ENCODE measurements at regions not wholly inside any gene's neighbourhood (a gene's known extent, or its start where the extent isn't known, plus 50 kb on each side); places are given as distances from the start of the nearest gene placed in this dataset.

GRCh38 chr2:217116610-217117009, 256.7 kb upstream of the TNP1 start:
- Histone ChIP-seq H3K4me1 (ENCODE audit: insufficient read depth, low read length) (no peaks in the 10 kb centered on the region), H3K36me3 (ENCODE audit: insufficient read depth, low read length) (no peaks in the 10 kb centered on the region), H4K20me1 (ENCODE audit: insufficient read depth, low read length) (no peaks in the 10 kb centered on the region), H2AFZ (ENCODE audit: low read depth, low read length) (no peak overlapping the region), H3K4me3 (ENCODE audit: low read depth in 1 of 2, low read length in 2 of 2) (no peak overlapping the region), H3K4me2 (ENCODE audit: insufficient read depth, low read length) (no peak overlapping the region), H3K9ac (ENCODE audit: low read depth, low read length) (no peak overlapping the region), H3K27me3 (ENCODE audit: insufficient read depth, low read length, poor library complexity) (no peaks in the 10 kb centered on the region), H3K27ac (ENCODE audit: low read length) (no peak overlapping the region), H3K79me2 (ENCODE audit: insufficient read depth, low read length) (no peaks in the 10 kb centered on the region), H3K9me3 (ENCODE audit: insufficient read depth, low read length, severe bottlenecking) (no peaks in the 10 kb centered on the region)
- ATAC-seq (ENCODE audit: insufficient read depth, low read depth) (no peak), DNase-seq (no peak)
- TF ChIP-seq, protein P1, sequence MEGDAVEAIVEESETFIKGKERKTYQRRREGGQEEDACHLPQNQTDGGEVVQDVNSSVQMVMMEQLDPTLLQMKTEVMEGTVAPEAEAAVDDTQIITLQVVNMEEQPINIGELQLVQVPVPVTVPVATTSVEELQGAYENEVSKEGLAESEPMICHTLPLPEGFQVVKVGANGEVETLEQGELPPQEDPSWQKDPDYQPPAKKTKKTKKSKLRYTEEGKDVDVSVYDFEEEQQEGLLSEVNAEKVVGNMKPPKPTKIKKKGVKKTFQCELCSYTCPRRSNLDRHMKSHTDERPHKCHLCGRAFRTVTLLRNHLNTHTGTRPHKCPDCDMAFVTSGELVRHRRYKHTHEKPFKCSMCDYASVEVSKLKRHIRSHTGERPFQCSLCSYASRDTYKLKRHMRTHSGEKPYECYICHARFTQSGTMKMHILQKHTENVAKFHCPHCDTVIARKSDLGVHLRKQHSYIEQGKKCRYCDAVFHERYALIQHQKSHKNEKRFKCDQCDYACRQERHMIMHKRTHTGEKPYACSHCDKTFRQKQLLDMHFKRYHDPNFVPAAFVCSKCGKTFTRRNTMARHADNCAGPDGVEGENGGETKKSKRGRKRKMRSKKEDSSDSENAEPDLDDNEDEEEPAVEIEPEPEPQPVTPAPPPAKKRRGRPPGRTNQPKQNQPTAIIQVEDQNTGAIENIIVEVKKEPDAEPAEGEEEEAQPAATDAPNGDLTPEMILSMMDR (IDR thresholded peaks at IDR 0.05; ENCODE audit: borderline replicate concordance, extremely low read depth, low read length, poor library complexity, severe bottlenecking), result no peak
- TF ChIP-seq EZH2 (IDR thresholded peaks at IDR 0.05; ENCODE audit: borderline replicate concordance, low read depth, low read length, severe bottlenecking), result no peak

DNA sequence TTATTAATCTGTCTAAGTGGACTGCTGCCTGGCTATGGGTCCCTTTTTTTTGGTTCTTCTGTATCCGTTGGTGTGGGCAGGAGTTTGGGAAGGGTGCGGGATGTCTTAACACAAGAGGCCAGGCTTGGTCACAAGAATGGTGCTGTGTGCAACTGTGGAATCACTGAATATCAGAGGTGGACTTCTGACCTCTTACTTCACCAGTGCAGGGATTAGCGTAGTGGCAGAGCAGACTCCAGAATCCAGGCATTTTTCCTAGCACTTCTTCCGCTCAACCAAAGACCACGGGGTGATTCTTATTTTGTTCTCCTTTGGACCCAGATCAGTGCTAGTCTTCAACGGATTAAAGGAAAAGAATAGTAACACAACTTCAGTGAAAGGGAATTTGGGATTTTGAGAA, 254.3 kb upstream of the TNP1 start:
- Histone ChIP-seq H3K36me3 (ENCODE audit: insufficient read depth, low read length) (no peaks in the 10 kb centered on the region), H3K9ac (ENCODE audit: low read depth, low read length) (no peak overlapping the region), H3K27me3 (ENCODE audit: insufficient read depth, low read length, poor library complexity) (peaks cover 4% of the 10 kb centered on the region), H2AFZ (ENCODE audit: low read depth, low read length) (no peak overlapping the region), H3K4me2 (ENCODE audit: insufficient read depth, low read length) (no peak overlapping the region), H3K4me3 (ENCODE audit: low read depth in 1 of 2, low read length in 2 of 2) (no peak overlapping the region), H3K27ac (ENCODE audit: low read length) (no peak overlapping the region), H4K20me1 (ENCODE audit: insufficient read depth, low read length) (no peaks in the 10 kb centered on the region), H3K9me3 (ENCODE audit: insufficient read depth, low read length, severe bottlenecking) (no peaks in the 10 kb centered on the region), H3K4me1 (ENCODE audit: insufficient read depth, low read length) (no peaks in the 10 kb centered on the region), H3K79me2 (ENCODE audit: insufficient read depth, low read length) (no peaks in the 10 kb centered on the region)
- TF ChIP-seq, protein P1 (IDR thresholded peaks at IDR 0.05; ENCODE audit: borderline replicate concordance, extremely low read depth, low read length, poor library complexity, severe bottlenecking), result no peak
- DNase-seq (no peak), ATAC-seq (ENCODE audit: insufficient read depth, low read depth) (no peak)

DNA sequence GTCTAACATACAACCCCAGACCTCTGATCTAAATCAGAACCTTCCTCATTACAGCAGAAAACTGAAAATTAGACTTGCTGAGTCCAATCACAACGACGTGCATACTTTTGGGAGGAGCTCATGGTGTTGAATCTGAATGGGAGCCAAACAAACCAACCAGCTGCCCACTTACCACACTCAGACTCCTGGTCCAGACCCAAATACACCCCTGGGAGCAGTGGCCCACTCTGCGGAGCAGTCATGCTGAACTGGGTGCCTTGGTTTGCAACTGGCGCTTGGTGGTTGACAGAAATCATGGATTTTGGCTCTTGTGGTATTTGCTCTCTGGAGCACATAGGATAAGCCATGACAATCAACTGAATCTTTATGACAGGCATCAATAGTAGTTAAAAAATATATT, 253.6 kb upstream of the TNP1 start:
- Histone ChIP-seq H3K9me3 (ENCODE audit: insufficient read depth, low read length, severe bottlenecking) (no peaks in the 10 kb centered on the region), H3K27me3 (ENCODE audit: insufficient read depth, low read length, poor library complexity) (peaks cover 4% of the 10 kb centered on the region), H3K79me2 (ENCODE audit: insufficient read depth, low read length) (no peaks in the 10 kb centered on the region), H3K36me3 (ENCODE audit: insufficient read depth, low read length) (no peaks in the 10 kb centered on the region), H2AFZ (ENCODE audit: low read depth, low read length) (no peak overlapping the region), H3K4me3 (ENCODE audit: low read depth in 1 of 2, low read length in 2 of 2) (no peak overlapping the region), H3K9ac (ENCODE audit: low read depth, low read length) (no peak overlapping the region), H3K4me1 (ENCODE audit: insufficient read depth, low read length) (no peaks in the 10 kb centered on the region), H4K20me1 (ENCODE audit: insufficient read depth, low read length) (no peaks in the 10 kb centered on the region), H3K4me2 (ENCODE audit: insufficient read depth, low read length) (no peak overlapping the region), H3K27ac (ENCODE audit: low read length) (no peak overlapping the region)
- no peak for TF ChIP-seq EZH2 (IDR thresholded peaks at IDR 0.05; ENCODE audit: borderline replicate concordance, low read depth, low read length, severe bottlenecking)
- TF ChIP-seq, protein P1 (IDR thresholded peaks at IDR 0.05; ENCODE audit: borderline replicate concordance, extremely low read depth, low read length, poor library complexity, severe bottlenecking), result no peak
- DNase-seq (no peak), ATAC-seq (ENCODE audit: insufficient read depth, low read depth) (no peak)

DNA sequence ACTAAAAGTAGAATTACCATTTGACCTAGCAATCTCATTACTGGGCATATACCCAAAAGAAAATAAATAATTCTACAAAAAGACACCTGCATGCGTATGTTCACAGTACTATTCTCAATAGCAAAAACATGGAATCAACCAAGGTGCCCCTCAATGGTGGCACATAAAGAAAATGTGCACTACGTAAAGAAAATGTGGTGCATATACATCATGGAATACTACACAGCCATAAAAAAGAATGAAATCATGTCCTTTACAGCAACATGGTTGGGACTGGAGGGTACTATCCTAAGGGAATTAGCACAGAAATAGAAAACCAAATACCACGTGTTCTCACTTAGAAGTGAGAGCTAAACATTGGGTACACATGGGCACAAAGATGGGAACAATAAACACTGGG, 250.7 kb upstream of the TNP1 start:
- Histone ChIP-seq H4K20me1 (ENCODE audit: insufficient read depth, low read length) (no peaks in the 10 kb centered on the region), H3K4me2 (ENCODE audit: insufficient read depth, low read length) (no peak overlapping the region), H2AFZ (ENCODE audit: low read depth, low read length) (no peak overlapping the region), H3K36me3 (ENCODE audit: insufficient read depth, low read length) (no peaks in the 10 kb centered on the region), H3K9ac (ENCODE audit: low read depth, low read length) (no peak overlapping the region), H3K27me3 (ENCODE audit: insufficient read depth, low read length, poor library complexity) (peaks cover 4% of the 10 kb centered on the region), H3K9me3 (ENCODE audit: insufficient read depth, low read length, severe bottlenecking) (no peaks in the 10 kb centered on the region), H3K27ac (ENCODE audit: low read length) (no peak overlapping the region), H3K79me2 (ENCODE audit: insufficient read depth, low read length) (no peaks in the 10 kb centered on the region), H3K4me1 (ENCODE audit: insufficient read depth, low read length) (no peaks in the 10 kb centered on the region), H3K4me3 (ENCODE audit: low read depth in 1 of 2, low read length in 2 of 2) (no peak overlapping the region)
- ATAC-seq (ENCODE audit: insufficient read depth, low read depth) (no peak), DNase-seq (no peak)
- no peak for TF ChIP-seq EZH2 (IDR thresholded peaks at IDR 0.05; ENCODE audit: borderline replicate concordance, low read depth, low read length, severe bottlenecking)
- TF ChIP-seq, protein P1 (IDR thresholded peaks at IDR 0.05; ENCODE audit: borderline replicate concordance, extremely low read depth, low read length, poor library complexity, severe bottlenecking), result no peak
